COLO829 (cell line): ENCODE measurements at regions not wholly inside any gene's neighbourhood (a gene's known extent, or its start where the extent isn't known, plus 50 kb on each side); places are given as distances from the start of the nearest gene placed in this dataset.

ENCODE experiments used
- DNase-seq: peaks from one replicate; pipeline ENCODE4 v3.0.0; 2012; ENCODE audit warnings: low spot score

- no peak for DNase-seq
Measured at GRCh38 chr7:7051206-7051877, 131.0 kb upstream of the C1GALT1 start.

GRCh38 chr7:7054252-7054830 is 128.0 kb upstream of the C1GALT1 start:
- no peak for DNase-seq

DNA sequence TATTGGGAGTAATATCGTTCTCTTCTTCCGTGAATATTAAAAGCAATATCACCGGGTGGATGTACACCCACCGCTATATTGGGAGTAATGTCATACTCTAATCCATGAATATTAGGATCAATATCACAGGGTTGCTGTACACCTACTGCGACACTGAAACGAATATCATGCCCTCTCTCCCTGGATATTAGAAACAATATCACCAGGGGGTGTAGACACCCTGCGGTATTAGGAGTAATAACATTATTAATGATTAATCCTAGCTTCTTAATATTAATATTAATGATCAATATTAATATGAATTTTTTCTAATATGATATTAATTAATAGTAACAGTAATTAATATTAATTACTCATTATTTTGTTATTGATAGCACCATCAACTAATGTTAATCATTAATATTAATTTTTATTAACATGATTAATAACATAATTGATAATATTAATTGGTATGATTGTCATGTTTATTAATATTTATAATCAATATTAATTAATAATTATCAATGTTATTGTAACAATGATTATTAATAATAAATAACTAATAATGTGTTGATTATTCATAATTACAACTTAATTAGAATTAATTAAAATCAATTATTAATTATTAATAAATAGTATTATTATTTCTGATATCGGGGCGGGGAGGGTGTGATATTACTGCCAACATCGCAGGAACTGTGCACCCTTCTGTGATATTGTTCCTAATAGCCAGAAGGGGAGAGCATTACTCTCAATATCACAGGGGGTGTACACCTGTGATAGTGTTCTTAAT is 121.3 kb upstream of the C1GALT1 start:
- DNase-seq, result no peak

DNA sequence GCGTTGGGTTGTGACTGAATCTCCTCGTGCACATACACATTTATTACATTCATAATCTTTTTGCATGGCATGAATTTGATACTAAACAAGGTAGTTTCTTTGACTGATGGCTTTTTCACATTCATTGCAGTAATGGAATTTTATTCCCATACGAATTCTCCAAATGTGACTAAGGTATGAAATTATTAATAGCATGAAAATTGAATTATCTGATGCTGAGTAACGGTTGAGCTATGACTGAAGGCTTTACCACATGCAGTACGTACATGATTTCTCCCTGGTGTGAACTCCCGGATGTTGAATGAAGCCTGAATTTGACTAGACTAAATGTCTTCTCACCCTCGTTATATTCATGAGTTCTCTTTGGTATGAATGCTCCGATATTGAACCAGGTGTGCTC is 104.4 kb upstream of the C1GALT1 start:
- DNase-seq, result no peak

GRCh38 chr7:7080802-7081201 is 101.5 kb upstream of the C1GALT1 start:
- no peak for DNase-seq

DNA sequence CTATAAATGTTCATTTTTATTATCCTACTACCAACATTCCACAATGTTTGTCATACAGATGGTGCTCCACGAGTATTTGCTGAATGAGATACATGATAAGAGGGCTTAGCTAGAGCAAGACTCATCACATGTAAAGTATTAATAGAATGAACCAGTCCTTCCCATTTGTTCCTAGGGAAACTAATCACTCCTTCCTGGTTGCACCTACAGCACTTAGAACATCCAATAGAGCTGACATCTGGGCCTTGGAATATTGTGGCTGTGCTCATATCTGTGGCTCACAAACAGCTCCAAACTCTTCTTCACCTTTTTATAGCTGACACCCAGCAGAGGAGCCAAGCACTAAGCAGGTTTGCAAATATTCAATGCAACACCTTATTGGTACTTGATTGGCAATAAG is 91.9 kb upstream of the C1GALT1 start:
- no peak for DNase-seq

DNA sequence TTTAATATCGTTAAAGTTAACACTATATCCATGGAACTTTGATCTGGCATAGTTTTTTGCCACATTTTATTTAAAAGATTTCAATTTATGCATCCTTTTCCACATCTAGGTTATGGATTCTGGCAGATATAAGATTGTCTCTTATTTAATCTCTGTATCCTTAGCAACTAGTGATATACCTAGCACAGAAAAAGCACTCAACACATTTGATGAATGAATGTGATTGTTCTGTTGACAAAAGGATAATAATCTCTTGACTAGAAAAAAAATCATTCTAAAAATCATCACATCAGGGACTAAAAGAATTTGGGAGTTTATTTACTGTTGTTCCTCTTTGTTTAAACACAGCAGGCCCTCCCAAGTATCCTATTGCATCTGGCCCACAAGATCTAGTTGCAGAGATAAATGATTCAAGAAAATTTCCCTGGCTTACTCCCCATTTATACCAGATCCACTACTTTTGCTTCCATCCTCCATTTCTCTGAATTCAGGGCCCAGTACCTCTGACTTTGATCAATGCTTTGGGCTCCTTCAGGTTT is 84.0 kb upstream of the C1GALT1 start:
- no peak for DNase-seq

DNA sequence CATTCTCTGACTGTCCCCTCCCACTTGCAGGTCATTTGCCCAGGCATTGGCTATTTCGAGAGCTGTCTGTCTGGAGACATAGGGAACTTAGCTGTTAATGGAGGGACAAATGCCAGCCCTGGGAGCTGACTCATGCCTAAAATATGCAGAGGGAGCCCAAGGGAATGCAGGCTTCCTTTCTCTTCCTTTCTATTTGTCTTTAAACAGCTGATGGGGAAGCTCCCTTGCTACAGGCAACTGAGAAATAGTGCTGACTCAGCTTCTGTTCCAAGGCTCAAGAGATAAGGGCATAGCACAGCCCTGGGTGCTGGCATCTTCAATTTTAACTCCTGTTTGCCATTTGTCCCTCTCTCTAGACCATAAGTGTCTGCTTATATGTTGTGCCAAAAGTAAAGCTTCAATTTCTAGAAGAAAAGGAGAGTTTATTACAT is 82.7 kb upstream of the C1GALT1 start:
- DNase-seq, result peak; percentile 92

GRCh38 chr7:7100432-7100849 is 81.9 kb upstream of the C1GALT1 start:
- no peak for DNase-seq

GRCh38 chr7:7102906-7103305 is 79.4 kb upstream of the C1GALT1 start:
- no peak for DNase-seq

GRCh38 chr7:7103343-7104313 is 78.7 kb upstream of the C1GALT1 start:
- peak; percentile 82 for DNase-seq

DNA sequence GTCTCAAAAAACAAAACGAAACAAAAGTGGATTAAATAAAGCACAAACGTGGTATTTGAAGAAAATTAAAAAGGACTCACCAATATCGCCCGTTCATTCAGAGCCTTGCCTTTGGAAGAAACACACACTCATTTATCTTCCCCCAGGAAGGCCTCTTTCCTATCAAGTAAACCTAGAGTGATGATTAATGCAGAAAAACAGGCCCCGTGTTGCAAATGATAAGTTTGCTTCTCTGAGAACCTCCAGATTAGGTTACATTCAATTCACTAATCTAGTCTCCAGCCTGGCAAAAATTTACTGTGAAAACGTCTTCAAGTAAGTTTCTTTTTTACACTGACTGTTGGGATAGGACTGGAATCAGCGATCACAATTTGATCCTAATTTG is 78.0 kb upstream of the C1GALT1 start:
- no peak for DNase-seq

- DNase-seq, result no peak
Measured at GRCh38 chr7:7104971-7105370, 77.4 kb upstream of the C1GALT1 start.

GRCh38 chr7:7105800-7106582 is 76.4 kb upstream of the C1GALT1 start:
- DNase-seq, result no peak

- no peak for DNase-seq
Measured at GRCh38 chr7:7108931-7109330, 73.4 kb upstream of the C1GALT1 start.

DNA sequence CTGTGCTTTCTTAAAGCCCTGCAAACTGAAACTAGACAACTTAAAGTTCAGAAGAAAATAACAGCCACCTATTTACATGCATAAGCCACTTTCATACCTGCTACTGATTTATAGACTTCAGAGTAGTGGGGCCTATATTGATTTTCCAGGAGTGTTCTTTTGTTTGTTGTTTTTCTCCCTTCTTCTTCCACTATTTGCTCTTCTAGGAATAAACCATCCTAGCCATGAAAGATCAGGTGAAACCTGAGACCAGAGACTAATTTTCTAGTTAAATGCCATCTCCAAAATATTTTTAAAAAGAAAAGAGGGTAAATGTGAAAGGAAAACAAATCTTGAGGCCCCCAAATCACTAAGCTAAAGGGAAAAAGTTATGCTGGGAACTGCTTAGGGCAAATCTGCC is 72.4 kb upstream of the C1GALT1 start:
- no peak for DNase-seq

GRCh38 chr7:7110706-7111105 is 71.6 kb upstream of the C1GALT1 start:
- DNase-seq, result no peak

DNA sequence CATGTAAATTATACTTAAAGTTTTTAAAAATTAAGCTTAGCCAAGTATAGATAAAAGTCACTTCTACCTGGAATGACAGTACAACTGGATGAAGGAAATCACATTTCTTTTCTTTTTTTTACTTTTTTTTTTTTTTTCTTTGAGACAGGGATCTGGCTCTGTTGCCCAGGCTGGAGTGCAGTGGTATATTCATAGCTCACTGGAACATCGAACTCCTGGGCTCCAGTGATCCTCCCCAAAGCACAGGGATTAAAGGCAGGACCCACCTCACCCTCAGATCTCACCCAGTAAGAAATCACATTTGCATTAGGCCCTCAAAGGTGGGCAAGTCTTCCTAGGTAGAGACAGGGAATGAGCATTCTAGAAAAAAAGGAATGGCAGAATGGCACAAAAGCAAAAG is 69.5 kb upstream of the C1GALT1 start:
- DNase-seq, result no peak

DNA sequence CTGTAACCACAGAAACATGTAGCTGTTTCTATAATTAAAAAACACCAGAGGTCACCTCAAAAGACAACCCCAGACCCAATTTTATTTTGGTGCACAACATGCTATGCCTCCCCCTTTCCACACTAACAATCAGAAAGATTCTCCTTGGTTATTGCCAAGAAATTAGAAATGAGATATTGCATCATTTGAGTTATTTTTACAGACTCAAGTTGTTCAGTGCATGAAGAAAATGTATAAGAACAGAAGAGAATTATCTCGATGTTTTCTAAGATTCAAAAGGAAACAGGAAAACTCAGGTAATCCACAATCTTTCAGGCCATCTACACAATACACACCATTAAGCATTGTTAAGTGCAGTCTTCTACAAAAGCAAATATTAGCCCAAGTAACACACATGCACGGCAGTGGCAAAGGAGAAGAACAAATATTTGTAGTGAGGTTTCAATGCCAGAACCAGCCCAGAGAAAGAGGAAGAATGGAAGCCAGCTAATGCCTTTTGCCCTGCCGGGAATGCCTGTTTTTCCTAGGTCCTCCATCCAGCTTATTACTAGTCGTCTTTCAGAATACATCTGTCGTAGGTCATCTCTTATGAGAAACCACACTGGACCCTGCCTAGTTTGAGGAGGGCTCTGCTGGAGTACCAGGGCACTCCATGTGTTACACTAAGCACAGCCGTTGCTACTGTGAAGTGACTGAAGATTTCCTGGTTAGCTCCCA is 67.6 kb upstream of the C1GALT1 start:
- DNase-seq, result no peak

GRCh38 chr7:7117935-7118586 is 64.3 kb upstream of the C1GALT1 start:
- DNase-seq, result no peak
